ENCODE measurements at regions not wholly inside any gene's neighbourhood (a gene's known extent, or its start where the extent isn't known, plus 50 kb on each side); places are given as distances from the start of the nearest gene placed in this dataset.

GRCh38 chr20:10798811-10799210, 125.0 kb upstream of the JAG1 start:
- Histone ChIP-seq H3K27ac (no peak overlapping the region), H3K9ac (no peak overlapping the region), H4K20me1 (no peaks in the 10 kb centered on the region), H3K9me3 (no peaks in the 10 kb centered on the region), H3K36me3 (no peaks in the 10 kb centered on the region), H3K4me3 (no peak overlapping the region), H3K4me1 (no peaks in the 10 kb centered on the region), H3K4me2 (no peak overlapping the region), H3K27me3 (no peaks in the 10 kb centered on the region)
- TF ChIP-seq Cebpa-rat (IDR thresholded peaks at IDR 0.05) = no peak

GRCh38 chr20:10799735-10800134, 125.9 kb upstream of the JAG1 start:
- H4K20me1 ChIP-seq = no peaks in the 10 kb centered on the region
- H3K4me3 ChIP-seq = no peak overlapping the region
- H3K9me3 ChIP-seq = no peaks in the 10 kb centered on the region
- H3K9ac ChIP-seq = no peak overlapping the region
- H3K4me2 ChIP-seq = no peak overlapping the region
- TF ChIP-seq Cebpa-rat (IDR thresholded peaks at IDR 0.05) = no peak
- no peaks in the 10 kb centered on the region for H3K36me3 ChIP-seq
- H3K27me3 ChIP-seq = no peaks in the 10 kb centered on the region
- no peak overlapping the region for H3K27ac ChIP-seq
- H3K4me1 ChIP-seq = no peaks in the 10 kb centered on the region

GRCh38 chr20:10800288-10800687, 126.5 kb upstream of the JAG1 start:
- no peak overlapping the region for H3K9ac ChIP-seq
- H3K4me3 ChIP-seq = no peak overlapping the region
- no peak overlapping the region for H3K4me2 ChIP-seq
- peaks cover 5% of the 10 kb centered on the region for H3K4me1 ChIP-seq
- no peaks in the 10 kb centered on the region for H3K27me3 ChIP-seq
- H3K9me3 ChIP-seq = no peaks in the 10 kb centered on the region
- H3K27ac ChIP-seq = no peak overlapping the region
- H4K20me1 ChIP-seq = no peaks in the 10 kb centered on the region
- no peak for TF ChIP-seq Cebpa-rat (IDR thresholded peaks at IDR 0.05)
- no peaks in the 10 kb centered on the region for H3K36me3 ChIP-seq

GRCh38 chr20:10802236-10802635, 128.4 kb upstream of the JAG1 start:
- H3K4me1 ChIP-seq = peaks cover 20% of the 10 kb centered on the region
- no peaks in the 10 kb centered on the region for H3K36me3 ChIP-seq
- no peaks in the 10 kb centered on the region for H3K9me3 ChIP-seq
- H4K20me1 ChIP-seq = no peaks in the 10 kb centered on the region
- TF ChIP-seq Cebpa-rat (IDR thresholded peaks at IDR 0.05) = no peak
- H3K9ac ChIP-seq = no peak overlapping the region
- H3K27me3 ChIP-seq = no peaks in the 10 kb centered on the region
- H3K4me2 ChIP-seq = no peak overlapping the region
- no peak overlapping the region for H3K4me3 ChIP-seq
- H3K27ac ChIP-seq = no peak overlapping the region

GRCh38 chr20:10805764-10806163, 132.0 kb upstream of the JAG1 start:
- Histone ChIP-seq H3K9ac (no peak overlapping the region), H3K4me1 (peaks cover 20% of the 10 kb centered on the region), H3K4me3 (no peak overlapping the region), H3K9me3 (no peaks in the 10 kb centered on the region), H3K36me3 (no peaks in the 10 kb centered on the region), H4K20me1 (no peaks in the 10 kb centered on the region), H3K4me2 (0 out of 2 replicates have a peak overlapping the region, but pooled peaks have one; percentile 13), H3K27me3 (no peaks in the 10 kb centered on the region), H3K27ac (no peak overlapping the region)
- TF ChIP-seq Cebpa-rat (IDR thresholded peaks at IDR 0.05) = no peak

GRCh38 chr20:10806539-10806938, 132.7 kb upstream of the JAG1 start:
- H3K27me3 ChIP-seq = no peaks in the 10 kb centered on the region
- no peak overlapping the region for H3K9ac ChIP-seq
- H3K4me3 ChIP-seq = no peak overlapping the region
- H3K36me3 ChIP-seq = no peaks in the 10 kb centered on the region
- no peaks in the 10 kb centered on the region for H3K9me3 ChIP-seq
- TF ChIP-seq Cebpa-rat (IDR thresholded peaks at IDR 0.05) = no peak
- peaks cover 20% of the 10 kb centered on the region for H3K4me1 ChIP-seq
- no peaks in the 10 kb centered on the region for H4K20me1 ChIP-seq
- H3K27ac ChIP-seq = no peak overlapping the region
- peak overlapping the region; percentile 22 for H3K4me2 ChIP-seq

- H3K9me3 ChIP-seq = no peaks in the 10 kb centered on the region
- no peak overlapping the region for H3K9ac ChIP-seq
- no peaks in the 10 kb centered on the region for H3K36me3 ChIP-seq
- H3K4me1 ChIP-seq = peaks cover 20% of the 10 kb centered on the region
- TF ChIP-seq Cebpa-rat (IDR thresholded peaks at IDR 0.05) = no peak
- no peaks in the 10 kb centered on the region for H3K27me3 ChIP-seq
- H3K4me2 ChIP-seq = no peak overlapping the region
- H3K27ac ChIP-seq = no peak overlapping the region
- no peak overlapping the region for H3K4me3 ChIP-seq
- H4K20me1 ChIP-seq = no peaks in the 10 kb centered on the region
Measured at GRCh38 chr20:10807013-10807412, 133.2 kb upstream of the JAG1 start.

GRCh38 chr20:10812759-10813327, 139.0 kb upstream of the JAG1 start:
- Histone ChIP-seq H3K4me3 (no peak overlapping the region), H3K36me3 (no peaks in the 10 kb centered on the region), H4K20me1 (no peaks in the 10 kb centered on the region), H3K4me1 (no peaks in the 10 kb centered on the region), H3K9ac (no peak overlapping the region), H3K27me3 (no peaks in the 10 kb centered on the region), H3K27ac (no peak overlapping the region), H3K4me2 (no peak overlapping the region), H3K9me3 (no peaks in the 10 kb centered on the region)
- no peak for TF ChIP-seq Cebpa-rat (IDR thresholded peaks at IDR 0.05)

- Histone ChIP-seq H3K9ac (no peak overlapping the region), H3K27me3 (no peaks in the 10 kb centered on the region), H4K20me1 (no peaks in the 10 kb centered on the region), H3K4me3 (no peak overlapping the region), H3K36me3 (no peaks in the 10 kb centered on the region), H3K4me2 (no peak overlapping the region), H3K27ac (no peak overlapping the region), H3K4me1 (no peaks in the 10 kb centered on the region), H3K9me3 (no peaks in the 10 kb centered on the region)
- TF ChIP-seq Cebpa-rat (IDR thresholded peaks at IDR 0.05) = no peak
Measured at GRCh38 chr20:10823585-10823984, 149.8 kb upstream of the JAG1 start.

GRCh38 chr20:10824750-10825500, 151.1 kb upstream of the JAG1 start:
- no peak overlapping the region for H3K4me2 ChIP-seq
- no peaks in the 10 kb centered on the region for H4K20me1 ChIP-seq
- H3K9me3 ChIP-seq = no peaks in the 10 kb centered on the region
- H3K27me3 ChIP-seq = no peaks in the 10 kb centered on the region
- H3K36me3 ChIP-seq = no peaks in the 10 kb centered on the region
- no peaks in the 10 kb centered on the region for H3K4me1 ChIP-seq
- H3K4me3 ChIP-seq = no peak overlapping the region
- no peak for TF ChIP-seq Cebpa-rat (IDR thresholded peaks at IDR 0.05)
- H3K9ac ChIP-seq = no peak overlapping the region
- no peak overlapping the region for H3K27ac ChIP-seq
